ENCODE measurements at regions not wholly inside any gene's neighbourhood (a gene's known extent, or its start where the extent isn't known, plus 50 kb on each side); places are given as distances from the start of the nearest gene placed in this dataset.

DNA sequence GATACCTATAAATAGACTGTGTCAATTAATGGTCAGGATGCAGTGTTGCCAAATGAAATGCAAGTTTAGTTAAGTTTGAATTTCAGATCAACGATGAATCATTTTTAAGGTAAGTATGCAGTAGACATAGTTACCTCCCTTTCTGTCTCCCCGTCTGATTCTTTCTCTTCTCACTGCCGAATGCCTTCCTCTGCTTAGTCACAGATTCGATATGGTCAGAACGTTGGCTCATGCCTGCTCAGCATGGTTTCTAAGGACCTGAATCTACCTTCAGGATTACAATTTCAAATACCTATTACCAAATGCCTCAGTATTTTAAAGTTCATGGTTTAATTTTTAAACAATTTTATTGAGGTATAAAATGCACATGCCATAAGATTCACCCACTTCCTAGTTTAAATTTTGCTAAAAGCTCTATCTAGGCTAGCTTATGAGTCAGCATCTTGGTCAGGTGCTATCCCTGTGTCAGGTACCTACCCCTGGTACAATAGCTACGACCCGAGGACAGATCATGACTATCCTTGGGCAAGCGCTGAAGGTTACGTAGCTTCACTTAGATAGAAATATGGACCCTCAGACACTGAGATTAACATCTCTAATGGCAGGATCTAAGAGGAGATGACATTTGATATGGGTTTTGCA, 78.2 kb upstream of the SPON1 start:
- no peak overlapping the region for H3K4me3 Mint-ChIP-seq
- H3K9me3 Mint-ChIP-seq = no peaks in the 10 kb centered on the region
- DNase-seq (ENCODE audit: extremely low spot score, unreplicated experiment) = no peak
- H3K36me3 Mint-ChIP-seq = no peaks in the 10 kb centered on the region
- TF ChIP-seq, protein P1, sequence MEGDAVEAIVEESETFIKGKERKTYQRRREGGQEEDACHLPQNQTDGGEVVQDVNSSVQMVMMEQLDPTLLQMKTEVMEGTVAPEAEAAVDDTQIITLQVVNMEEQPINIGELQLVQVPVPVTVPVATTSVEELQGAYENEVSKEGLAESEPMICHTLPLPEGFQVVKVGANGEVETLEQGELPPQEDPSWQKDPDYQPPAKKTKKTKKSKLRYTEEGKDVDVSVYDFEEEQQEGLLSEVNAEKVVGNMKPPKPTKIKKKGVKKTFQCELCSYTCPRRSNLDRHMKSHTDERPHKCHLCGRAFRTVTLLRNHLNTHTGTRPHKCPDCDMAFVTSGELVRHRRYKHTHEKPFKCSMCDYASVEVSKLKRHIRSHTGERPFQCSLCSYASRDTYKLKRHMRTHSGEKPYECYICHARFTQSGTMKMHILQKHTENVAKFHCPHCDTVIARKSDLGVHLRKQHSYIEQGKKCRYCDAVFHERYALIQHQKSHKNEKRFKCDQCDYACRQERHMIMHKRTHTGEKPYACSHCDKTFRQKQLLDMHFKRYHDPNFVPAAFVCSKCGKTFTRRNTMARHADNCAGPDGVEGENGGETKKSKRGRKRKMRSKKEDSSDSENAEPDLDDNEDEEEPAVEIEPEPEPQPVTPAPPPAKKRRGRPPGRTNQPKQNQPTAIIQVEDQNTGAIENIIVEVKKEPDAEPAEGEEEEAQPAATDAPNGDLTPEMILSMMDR (conservative IDR thresholded peaks at IDR 0.05) = no peak
- H3K27me3 Mint-ChIP-seq = peaks cover 19% of the 10 kb centered on the region
- no peak overlapping the region for H3K27ac Mint-ChIP-seq
- H3K4me1 Mint-ChIP-seq (ENCODE audit: unreplicated experiment) = no peaks in the 10 kb centered on the region

DNA sequence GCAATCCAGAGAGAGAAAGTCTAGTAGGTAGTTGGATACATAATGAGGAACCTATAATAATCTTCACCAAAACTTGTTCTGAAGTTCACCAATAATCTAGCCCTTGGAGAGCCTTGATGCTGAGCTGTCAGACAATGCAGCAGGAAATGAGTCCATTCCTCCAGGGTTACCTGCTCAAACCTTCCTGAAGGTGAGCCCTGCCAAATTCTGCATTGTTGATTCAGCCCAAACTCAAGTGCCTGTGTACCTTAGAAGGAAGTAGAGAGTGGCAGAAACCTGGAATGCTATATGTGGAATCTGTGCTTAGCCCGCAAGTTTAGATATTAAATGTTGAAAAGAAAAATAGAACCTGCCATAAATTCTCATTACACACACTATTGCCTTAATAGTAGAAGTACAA, 77.4 kb upstream of the SPON1 start:
- H3K9me3 Mint-ChIP-seq = no peaks in the 10 kb centered on the region
- no peaks in the 10 kb centered on the region for H3K36me3 Mint-ChIP-seq
- TF ChIP-seq, protein P1 (conservative IDR thresholded peaks at IDR 0.05) = no peak
- peaks cover 14% of the 10 kb centered on the region for H3K27me3 Mint-ChIP-seq
- DNase-seq (ENCODE audit: extremely low spot score, unreplicated experiment) = no peak
- no peaks in the 10 kb centered on the region for H3K4me1 Mint-ChIP-seq (ENCODE audit: unreplicated experiment)
- H3K4me3 Mint-ChIP-seq = no peak overlapping the region
- H3K27ac Mint-ChIP-seq = no peak overlapping the region

- H3K36me3 Mint-ChIP-seq = no peaks in the 10 kb centered on the region
- H3K27me3 Mint-ChIP-seq = peaks cover 7% of the 10 kb centered on the region
- peaks cover 4% of the 10 kb centered on the region for H3K4me1 Mint-ChIP-seq (ENCODE audit: unreplicated experiment)
- no peak for DNase-seq (ENCODE audit: extremely low spot score, unreplicated experiment)
- H3K9me3 Mint-ChIP-seq = no peaks in the 10 kb centered on the region
- no peak overlapping the region for H3K27ac Mint-ChIP-seq
- TF ChIP-seq, protein P1 (conservative IDR thresholded peaks at IDR 0.05) = no peak
- H3K4me3 Mint-ChIP-seq = no peak overlapping the region
Observed at GRCh38 chr11:13889552-13890249, 72.8 kb upstream of the SPON1 start.

DNA sequence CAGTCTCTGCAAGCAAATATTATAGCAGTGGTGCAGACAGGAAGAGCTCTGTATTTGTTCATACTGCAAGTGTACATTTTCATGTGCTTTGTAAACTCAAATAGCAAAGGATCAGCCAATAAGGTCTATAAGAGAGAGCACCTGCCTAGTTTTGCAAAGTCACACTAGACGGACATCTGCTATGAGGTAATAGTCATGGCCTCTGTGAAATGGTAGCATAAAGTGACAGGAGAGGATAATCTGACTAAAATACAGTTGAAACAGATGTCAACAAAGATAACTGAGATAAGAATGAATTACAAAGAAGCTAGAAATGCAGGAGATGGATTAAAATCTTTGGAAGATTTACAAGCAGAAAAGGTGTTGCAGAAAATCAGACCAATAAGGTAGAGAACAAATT, 70.6 kb upstream of the SPON1 start:
- Mint-ChIP-seq H3K27me3 (peaks cover 1% of the 10 kb centered on the region), H3K36me3 (no peaks in the 10 kb centered on the region), H3K4me1 (ENCODE audit: unreplicated experiment) (peaks cover 8% of the 10 kb centered on the region), H3K27ac (no peak overlapping the region), H3K9me3 (no peaks in the 10 kb centered on the region), H3K4me3 (no peak overlapping the region)
- TF ChIP-seq, protein P1 (conservative IDR thresholded peaks at IDR 0.05) = no peak
- DNase-seq (ENCODE audit: extremely low spot score, unreplicated experiment) = no peak

DNA sequence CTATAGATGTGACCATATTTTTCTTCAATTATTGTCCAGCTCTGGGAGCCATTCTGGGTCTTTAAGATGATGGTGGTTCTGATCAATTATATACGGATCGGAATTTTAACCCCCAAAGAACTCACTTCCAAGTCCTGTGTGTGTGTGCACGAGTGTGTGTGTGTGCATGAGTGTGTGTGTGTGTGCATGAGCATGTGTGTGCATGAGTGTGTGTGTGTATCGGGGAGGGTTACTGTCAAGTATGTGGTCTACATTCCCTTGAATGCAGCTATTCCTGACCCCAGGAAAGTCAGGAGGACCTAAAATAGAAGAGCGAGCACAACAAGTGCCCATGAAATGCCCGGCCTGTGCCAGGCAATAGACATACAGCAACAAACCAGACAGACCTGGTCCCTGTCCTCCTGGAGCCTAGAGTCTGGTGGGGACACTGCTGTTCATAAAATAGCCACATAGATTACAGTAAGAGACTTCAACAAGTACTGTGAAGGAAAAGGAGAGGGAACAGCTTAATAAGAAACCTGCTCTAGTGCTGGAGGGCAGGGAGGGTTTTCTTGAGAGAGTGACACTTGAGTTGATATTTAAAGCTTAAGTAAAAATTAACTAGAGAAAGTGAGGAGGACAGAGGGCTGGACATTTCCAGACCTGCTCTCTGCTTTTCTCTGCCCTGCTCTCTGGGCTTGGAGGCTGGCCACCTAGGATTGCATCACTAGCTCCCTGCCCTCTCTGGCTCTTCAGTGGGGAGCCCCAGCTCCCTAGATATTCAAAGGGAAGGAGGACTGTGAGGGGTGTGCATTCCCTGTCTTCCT, 66.1 kb upstream of the SPON1 start:
- no peaks in the 10 kb centered on the region for H3K9me3 Mint-ChIP-seq
- TF ChIP-seq, protein P1 (conservative IDR thresholded peaks at IDR 0.05) = no peak
- DNase-seq (ENCODE audit: extremely low spot score, unreplicated experiment) = no peak
- H3K4me1 Mint-ChIP-seq (ENCODE audit: unreplicated experiment) = peaks cover 13% of the 10 kb centered on the region
- no peak overlapping the region for H3K4me3 Mint-ChIP-seq
- H3K27me3 Mint-ChIP-seq = peaks cover 2% of the 10 kb centered on the region
- no peaks in the 10 kb centered on the region for H3K36me3 Mint-ChIP-seq
- H3K27ac Mint-ChIP-seq = no peak overlapping the region

Measured in type B pancreatic cell (in vitro differentiated cells).